K562 (cell line): ENCODE measurements at regions not wholly inside any gene's neighbourhood (a gene's known extent, or its start where the extent isn't known, plus 50 kb on each side); places are given as distances from the start of the nearest gene placed in this dataset.

Experiments used
- CBX3 ChIP-seq, 2 experiments: IDR thresholded peaks; 1 replicate in 1 of 2; 2 replicates in 1 of 2; pipeline ENCODE4 v1.6.1; 2012; ENCODE audit warnings: inconsistent platforms in 2 of 2, low read length in 2 of 2, borderline replicate concordance in 1 of 2, control low read depth in 1 of 2
- CREB3 ChIP-seq: fragments of 450-650 bp; conservative IDR thresholded peaks from 2 replicates; pipeline ENCODE4 v1.6.1; 2016; ENCODE audit warnings: missing genetic modification characterization, low read depth, mild to moderate bottlenecking, missing compliant biosample characterization, moderate library complexity
- HDAC6 ChIP-seq: IDR thresholded peaks from 2 replicates; pipeline ENCODE4 v1.6.1; 2012; ENCODE audit warnings: low read depth, mild to moderate bottlenecking, control low read depth, inconsistent platforms, low read length, moderate library complexity
- HMG20B ChIP-seq: fragments of 250-450 bp; sonication (Bioruptor Pico); IDR thresholded peaks from 2 replicates; pipeline ENCODE4 v1.5.0; 2021; ENCODE audit warnings: mild to moderate bottlenecking
- HOMEZ ChIP-seq: fragments of 250-450 bp; sonication (Bioruptor Pico); IDR thresholded peaks from 2 replicates; pipeline ENCODE4 v1.4.0; 2020; ENCODE audit warnings: mild to moderate bottlenecking, moderate library complexity
- MGA ChIP-seq: fragments of 450-650 bp; IDR thresholded peaks from 2 replicates; pipeline ENCODE4 v1.6.1; 2016; ENCODE audit warnings: mild to moderate bottlenecking, moderate library complexity
- POLR2A ChIP-seq: fragments of 450-650 bp; conservative IDR thresholded peaks from 2 replicates; pipeline ENCODE4 v1.6.1; 2016
- RFX7 ChIP-seq: fragments of 250-450 bp; sonication (Bioruptor Pico); IDR thresholded peaks from 2 replicates; pipeline ENCODE4 v1.5.1; 2021; ENCODE audit warnings: mild to moderate bottlenecking
- RNF219 ChIP-seq: fragments of 250-450 bp; sonication (Bioruptor Pico); IDR thresholded peaks from 2 replicates; pipeline ENCODE4 v1.5.0; 2022; ENCODE audit warnings: mild to moderate bottlenecking
- ZEB2 ChIP-seq: fragments of 450-650 bp; IDR thresholded peaks from 2 replicates; pipeline ENCODE4 v1.6.1; 2016
- ZFX ChIP-seq: sonication (generic); formaldehyde crosslinking; IDR thresholded peaks from 2 replicates; pipeline ENCODE4 v1.8.0; 2022; ENCODE audit warnings: mild to moderate bottlenecking, missing genetic modification reagents, moderate library complexity
- ZNF175 ChIP-seq: fragments of 200-800 bp; sonication (Bioruptor generic); IDR thresholded peaks from 2 replicates; pipeline ENCODE4 v1.6.1; 2016; ENCODE audit warnings: low read depth, mild to moderate bottlenecking, missing genetic modification characterization, missing compliant biosample characterization
- ZNF583 ChIP-seq: fragments of 250-450 bp; sonication (Bioruptor Pico); IDR thresholded peaks from 2 replicates; pipeline ENCODE4 v1.4.0; 2020

GRCh38 chr9:124110307-124110915 is 98.8 kb downstream of the LHX2 start (continued):
- no peak for TF ChIP-seq RNF219 (CRISPR knock-in tag)
- peak; percentile 97 for TF ChIP-seq ZNF175 (CRISPR knock-in tag)
- peak; percentile 93 for TF ChIP-seq ZNF583 (CRISPR knock-in tag)
- peak; percentile 66 to 91 for TF ChIP-seq CBX3 (IDR thresholded peaks at IDR 0.05; ENCODE audit: borderline replicate concordance in 1 of 2, low read length in 2 of 2)
- TF ChIP-seq HOMEZ (CRISPR knock-in tag) = 0 out of 2 replicates have a peak, but pooled peaks have one; percentile 38
- no peak for TF ChIP-seq HDAC6
- TF ChIP-seq ZEB2 = no peak
- TF ChIP-seq RFX7 (CRISPR knock-in tag) = no peak
- TF ChIP-seq MGA = no peak
- no peak for TF ChIP-seq HMG20B (CRISPR knock-in tag)
- no peak for TF ChIP-seq POLR2A
- TF ChIP-seq CREB3 (tag) = peak; percentile 93
- peak; percentile 69 for TF ChIP-seq ZFX (CRISPR knock-in tag)
